Left ventricle myocardium inferior (tissue), 1 donor: ENCODE measurements at regions not wholly inside any gene's neighbourhood (a gene's known extent, or its start where the extent isn't known, plus 50 kb on each side); places are given as distances from the start of the nearest gene placed in this dataset.

Experiments used
- DNase-seq: peaks from one replicate; pipeline ENCODE4 v3.0.0-alpha.2; 2020
- H3K27ac ChIP-seq: fragments of 200-600 bp; replicated peaks from 2 replicates; pipeline ENCODE4 v1.8.0; 2021
- H3K27me3 ChIP-seq: fragments of 200-600 bp; 2 replicates; pipeline ENCODE4 v1.8.0; 2021; ENCODE audit warnings: low read depth
- H3K36me3 ChIP-seq: fragments of 200-600 bp; 2 replicates; pipeline ENCODE4 v1.8.0; 2021
- H3K4me1 ChIP-seq: fragments of 200-600 bp; 2 replicates; pipeline ENCODE4 v1.8.0; 2021
- H3K4me3 ChIP-seq: fragments of 200-600 bp; 2 replicates; pipeline ENCODE4 v1.8.0; 2021; ENCODE audit warnings: mild to moderate bottlenecking, moderate library complexity
- H3K9me3 ChIP-seq: fragments of 200-600 bp; replicated peaks from 2 replicates; pipeline ENCODE4 v1.8.0; 2021
- CTCF ChIP-seq: fragments of 200-600 bp; IDR thresholded peaks from 2 replicates; pipeline ENCODE4 v1.8.0; 2021; ENCODE audit warnings: antibody characterized with exemption, mild to moderate bottlenecking, borderline replicate concordance
- intact Hi-C: fragments of 100-400 bp; cut with micrococcal nuclease; formaldehyde crosslinking; loops from one replicate; pipeline ENCODE4 v1.11.0; 2022
- donor health status: DM: no; HTN: yes; CAD: no; lungs with severe emphysema.

- H3K36me3 ChIP-seq: no peaks in the 10 kb centered on the region
- no peak for DNase-seq
- no peaks in the 10 kb centered on the region for H3K9me3 ChIP-seq
- H3K4me3 ChIP-seq: no peak overlapping the region
- no peak for TF ChIP-seq CTCF
- intact Hi-C loops: no loop called here
- H3K27me3 ChIP-seq: peaks cover 11% of the 10 kb centered on the region
- H3K4me1 ChIP-seq: no peaks in the 10 kb centered on the region
- H3K27ac ChIP-seq: no peak overlapping the region
Observed at GRCh38 chr1:30508611-30509010, 214.8 kb downstream of the MATN1 start.

- H3K36me3 ChIP-seq: no peaks in the 10 kb centered on the region
- H3K4me3 ChIP-seq: no peak overlapping the region
- no peak overlapping the region for H3K27ac ChIP-seq
- DNase-seq: no peak
- TF ChIP-seq CTCF: no peak
- H3K4me1 ChIP-seq: no peaks in the 10 kb centered on the region
- no peaks in the 10 kb centered on the region for H3K9me3 ChIP-seq
- H3K27me3 ChIP-seq: peaks cover 11% of the 10 kb centered on the region
- intact Hi-C loops: no loop called here
Observed at GRCh38 chr1:30508175-30508448, 215.3 kb downstream of the MATN1 start.

GRCh38 chr1:30507401-30508174 lies 215.8 kb downstream of the MATN1 start:
- no peaks in the 10 kb centered on the region for H3K9me3 ChIP-seq
- no peak overlapping the region for H3K4me3 ChIP-seq
- no peaks in the 10 kb centered on the region for H3K4me1 ChIP-seq
- no peak for DNase-seq
- no peak overlapping the region for H3K27ac ChIP-seq
- intact Hi-C loops: no loop called here
- no peaks in the 10 kb centered on the region for H3K36me3 ChIP-seq
- no peak for TF ChIP-seq CTCF
- peaks cover 11% of the 10 kb centered on the region for H3K27me3 ChIP-seq

- DNase-seq: no peak
- intact Hi-C loops: no loop called here
Observed at GRCh38 chr1:30507016-30507312, 216.4 kb downstream of the MATN1 start.

GRCh38 chr1:30506291-30507015 lies 216.9 kb downstream of the MATN1 start:
- TF ChIP-seq CTCF: no peak
- Histone ChIP-seq H3K36me3 (no peaks in the 10 kb centered on the region), H3K9me3 (peaks cover 10% of the 10 kb centered on the region), H3K27me3 (peaks cover 11% of the 10 kb centered on the region), H3K4me1 (no peaks in the 10 kb centered on the region), H3K4me3 (no peak overlapping the region), H3K27ac (no peak overlapping the region)
- intact Hi-C loops: no loop called here
- no peak for DNase-seq

More at GRCh38 chr1:30507016-30507312, 216.4 kb downstream of the MATN1 start:
- Histone ChIP-seq H3K4me3 (no peak overlapping the region), H3K27ac (no peak overlapping the region), H3K27me3 (peaks cover 11% of the 10 kb centered on the region), H3K9me3 (peaks cover 4% of the 10 kb centered on the region), H3K4me1 (no peaks in the 10 kb centered on the region), H3K36me3 (no peaks in the 10 kb centered on the region)
- no peak for TF ChIP-seq CTCF
